GDM1 (cell line): ENCODE measurements at regions not wholly inside any gene's neighbourhood (a gene's known extent, or its start where the extent isn't known, plus 50 kb on each side); places are given as distances from the start of the nearest gene placed in this dataset.
"Not testable (repeated sequence)": the region's sequence is repeated elsewhere in the genome, so short reads cannot be mapped to it uniquely, and the experiment has no call there.

ENCODE experiments used
- DNase-seq: peaks from one replicate; lab custom pipeline; 2025; lab: John Stamatoyannopoulos, UW

- DNase-seq = no peak
Observed at GRCh38 chr22:48425091-48425506, 1402.6 kb downstream of the BRD1 start.

GRCh38 chr22:48424661-48425060 is 1403.0 kb downstream of the BRD1 start:
- no peak for DNase-seq

GRCh38 chr22:48424201-48424627 is 1403.5 kb downstream of the BRD1 start:
- no peak for DNase-seq

GRCh38 chr22:48423481-48423911 is 1404.2 kb downstream of the BRD1 start:
- DNase-seq = no peak

GRCh38 chr22:48422900-48423480 is 1404.7 kb downstream of the BRD1 start:
- no peak for DNase-seq

- DNase-seq = no peak
Observed at GRCh38 chr22:48418831-48419230, 1408.8 kb downstream of the BRD1 start.

GRCh38 chr22:48417225-48418070 is 1410.2 kb downstream of the BRD1 start:
- DNase-seq = no peak

GRCh38 chr22:48416396-48417224 is 1411.1 kb downstream of the BRD1 start:
- DNase-seq = no peak

- DNase-seq = no peak
Observed at GRCh38 chr22:48415520-48415919, 1412.2 kb downstream of the BRD1 start.

- DNase-seq = no peak
Observed at GRCh38 chr22:48414651-48415050, 1413.0 kb downstream of the BRD1 start.

GRCh38 chr22:48412931-48413330 is 1414.7 kb downstream of the BRD1 start:
- DNase-seq = not testable (repeated sequence)

- no peak for DNase-seq
Observed at GRCh38 chr22:48410536-48410935, 1417.1 kb downstream of the BRD1 start.

- DNase-seq = no peak
Observed at GRCh38 chr22:48407256-48407955, 1420.3 kb downstream of the BRD1 start.

GRCh38 chr22:48406161-48406560 is 1421.5 kb downstream of the BRD1 start:
- no peak for DNase-seq

GRCh38 chr22:48405741-48406140 is 1421.9 kb downstream of the BRD1 start:
- DNase-seq = no peak

GRCh38 chr22:48404801-48405447 is 1422.7 kb downstream of the BRD1 start:
- DNase-seq = no peak

- no peak for DNase-seq
Observed at GRCh38 chr22:48403521-48404403, 1423.9 kb downstream of the BRD1 start.

- DNase-seq = no peak
Observed at GRCh38 chr22:48402591-48403031, 1425.1 kb downstream of the BRD1 start.

GRCh38 chr22:48401523-48401922 is 1426.2 kb downstream of the BRD1 start:
- not testable (repeated sequence) for DNase-seq

- DNase-seq = no peak
Observed at GRCh38 chr22:48398181-48398905, 1429.3 kb downstream of the BRD1 start.
